Glutamatergic neuron (in vitro differentiated cells): ENCODE measurements at regions not wholly inside any gene's neighbourhood (a gene's known extent, or its start where the extent isn't known, plus 50 kb on each side); places are given as distances from the start of the nearest gene placed in this dataset.

Experiments
- DNase-seq: peaks from one replicate; pipeline ENCODE4 v3.0.0; 2022
- H3K27ac Mint-ChIP-seq: one replicate; pipeline ENCODE4 v1.8.0; 2020; ENCODE audit warnings: mild to moderate bottlenecking, mixed read lengths, inconsistent platforms; ENCODE audit not compliant: unreplicated experiment
- H3K27me3 Mint-ChIP-seq: one replicate; pipeline ENCODE4 v1.8.0; 2020; ENCODE audit warnings: mild to moderate bottlenecking, moderate library complexity, mixed read lengths, inconsistent platforms; ENCODE audit not compliant: unreplicated experiment
- H3K36me3 Mint-ChIP-seq: one replicate; pipeline ENCODE4 v1.8.0; 2020; ENCODE audit warnings: mild to moderate bottlenecking, mixed read lengths, inconsistent platforms; ENCODE audit not compliant: unreplicated experiment
- H3K4me1 Mint-ChIP-seq: one replicate; pipeline ENCODE4 v1.8.0; 2020; ENCODE audit warnings: mild to moderate bottlenecking, low read depth, mixed read lengths, inconsistent platforms; ENCODE audit not compliant: unreplicated experiment
- H3K4me3 Mint-ChIP-seq: one replicate; pipeline ENCODE4 v1.8.0; 2020; ENCODE audit warnings: mild to moderate bottlenecking, mixed read lengths, inconsistent platforms; ENCODE audit not compliant: unreplicated experiment
- H3K9me3 Mint-ChIP-seq: one replicate; pipeline ENCODE4 v1.8.0; 2020; ENCODE audit warnings: mild to moderate bottlenecking, moderate library complexity, mixed read lengths, inconsistent platforms; ENCODE audit not compliant: unreplicated experiment
- TF ChIP-seq, protein P1 (sequence below): fragments of 200-600 bp; sonication (generic); IDR thresholded peaks from one replicate; pipeline ENCODE4 v1.5.0; 2021; ENCODE audit not compliant: partially characterized antibody, unreplicated experiment

DNA sequence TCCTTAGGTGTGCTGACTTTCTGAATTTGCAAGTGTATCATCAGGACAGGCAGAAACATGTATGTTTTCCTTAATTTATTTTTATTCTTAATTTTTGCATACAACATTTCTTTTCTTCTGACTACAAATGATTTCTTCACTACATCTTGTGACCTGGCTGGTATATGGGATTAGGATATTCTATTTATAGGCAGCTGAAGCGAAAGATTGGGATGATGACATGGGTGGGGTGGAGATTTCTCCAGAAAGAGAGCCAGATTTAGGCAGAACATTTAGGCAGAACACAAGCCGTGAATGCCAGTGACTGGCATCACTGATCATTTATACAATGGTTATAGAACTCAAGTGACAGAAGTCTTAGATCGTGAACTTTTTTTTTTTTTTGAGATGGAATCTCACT lies 256.7 kb downstream of the KLF6 start:
- TF ChIP-seq, protein P1, sequence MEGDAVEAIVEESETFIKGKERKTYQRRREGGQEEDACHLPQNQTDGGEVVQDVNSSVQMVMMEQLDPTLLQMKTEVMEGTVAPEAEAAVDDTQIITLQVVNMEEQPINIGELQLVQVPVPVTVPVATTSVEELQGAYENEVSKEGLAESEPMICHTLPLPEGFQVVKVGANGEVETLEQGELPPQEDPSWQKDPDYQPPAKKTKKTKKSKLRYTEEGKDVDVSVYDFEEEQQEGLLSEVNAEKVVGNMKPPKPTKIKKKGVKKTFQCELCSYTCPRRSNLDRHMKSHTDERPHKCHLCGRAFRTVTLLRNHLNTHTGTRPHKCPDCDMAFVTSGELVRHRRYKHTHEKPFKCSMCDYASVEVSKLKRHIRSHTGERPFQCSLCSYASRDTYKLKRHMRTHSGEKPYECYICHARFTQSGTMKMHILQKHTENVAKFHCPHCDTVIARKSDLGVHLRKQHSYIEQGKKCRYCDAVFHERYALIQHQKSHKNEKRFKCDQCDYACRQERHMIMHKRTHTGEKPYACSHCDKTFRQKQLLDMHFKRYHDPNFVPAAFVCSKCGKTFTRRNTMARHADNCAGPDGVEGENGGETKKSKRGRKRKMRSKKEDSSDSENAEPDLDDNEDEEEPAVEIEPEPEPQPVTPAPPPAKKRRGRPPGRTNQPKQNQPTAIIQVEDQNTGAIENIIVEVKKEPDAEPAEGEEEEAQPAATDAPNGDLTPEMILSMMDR, result no peak
- Mint-ChIP-seq H3K9me3 (peaks cover 8% of the 10 kb centered on the region), H3K36me3 (no peaks in the 10 kb centered on the region), H3K4me3 (peak overlapping the region; percentile 77), H3K27ac (peak overlapping the region; percentile 99), H3K4me1 (peaks cover 35% of the 10 kb centered on the region), H3K27me3 (no peaks in the 10 kb centered on the region)
- no peak for DNase-seq

DNA sequence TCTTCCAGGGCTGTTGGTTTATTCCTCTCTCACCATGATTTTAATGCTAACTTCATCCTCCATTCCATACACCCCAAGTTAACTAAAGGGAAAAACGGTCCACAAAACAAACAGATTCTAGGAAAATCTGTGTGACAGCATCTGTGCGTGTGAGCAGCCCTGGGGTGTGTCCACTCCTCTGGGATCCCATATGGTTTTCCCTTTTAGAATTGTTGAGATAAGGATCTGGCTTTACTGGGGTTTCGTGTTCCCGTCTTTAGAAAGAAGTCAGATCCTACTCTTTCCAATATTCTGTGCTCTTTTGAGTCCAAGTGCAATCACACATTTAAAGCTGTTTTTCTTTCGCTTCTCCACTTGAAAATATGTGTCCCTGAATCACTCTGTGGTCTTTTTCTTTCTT lies 257.1 kb downstream of the KLF6 start:
- Mint-ChIP-seq H3K9me3 (peaks cover 8% of the 10 kb centered on the region), H3K4me1 (peaks cover 35% of the 10 kb centered on the region), H3K36me3 (no peaks in the 10 kb centered on the region), H3K27me3 (no peaks in the 10 kb centered on the region), H3K27ac (peak overlapping the region; percentile 99), H3K4me3 (peak overlapping the region; percentile 77)
- no peak for DNase-seq
- TF ChIP-seq, protein P1, result no peak

- TF ChIP-seq, protein P1, result no peak
Observed at GRCh38 chr10:3526727-3527501, 258.1 kb downstream of the KLF6 start.

DNA sequence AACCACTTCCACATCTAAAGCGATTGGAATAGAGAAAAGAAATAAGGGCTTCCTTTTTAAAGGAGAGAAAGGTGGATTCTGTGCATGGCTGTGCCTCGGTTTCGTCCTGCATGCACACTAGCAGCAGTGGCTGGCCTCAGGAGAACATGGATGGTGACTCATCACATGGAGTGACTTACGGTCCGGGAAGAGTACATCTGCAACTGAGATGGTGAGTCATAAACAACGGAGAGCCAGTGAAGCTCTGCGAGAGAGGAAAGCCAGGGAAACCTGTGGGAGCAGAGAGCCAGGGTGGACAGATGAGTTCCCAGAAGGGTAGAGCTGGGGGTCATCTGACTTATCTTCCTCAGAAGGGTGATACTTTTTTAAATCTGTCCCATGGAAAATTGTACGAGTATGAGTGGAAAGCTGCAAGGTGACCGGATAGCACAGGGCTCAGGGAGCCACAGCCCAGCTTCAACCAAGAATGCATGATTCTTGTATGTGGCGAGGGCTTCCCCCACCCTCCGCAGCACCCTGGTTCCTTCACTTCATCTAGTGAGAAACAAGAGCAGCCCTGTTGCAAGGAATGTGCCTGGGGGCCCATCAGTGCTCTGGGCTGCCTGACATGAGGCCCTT lies 259.1 kb downstream of the KLF6 start:
- H3K36me3 Mint-ChIP-seq, result no peaks in the 10 kb centered on the region
- peaks cover 35% of the 10 kb centered on the region for H3K4me1 Mint-ChIP-seq
- H3K4me3 Mint-ChIP-seq, result peak overlapping the region; percentile 59
- no peaks in the 10 kb centered on the region for H3K27me3 Mint-ChIP-seq
- peak overlapping the region; percentile 99 for H3K27ac Mint-ChIP-seq
- peaks cover 8% of the 10 kb centered on the region for H3K9me3 Mint-ChIP-seq
- no peak for DNase-seq
- TF ChIP-seq, protein P1, result no peak

More at GRCh38 chr10:3526727-3527501, 258.1 kb downstream of the KLF6 start:
- Mint-ChIP-seq H3K4me1 (peaks cover 35% of the 10 kb centered on the region), H3K9me3 (peaks cover 8% of the 10 kb centered on the region), H3K27ac (peak overlapping the region; percentile 99), H3K36me3 (no peaks in the 10 kb centered on the region), H3K4me3 (peak overlapping the region; percentile 31), H3K27me3 (no peaks in the 10 kb centered on the region)
- no peak for DNase-seq
